ENCODE measurements at regions not wholly inside any gene's neighbourhood (a gene's known extent, or its start where the extent isn't known, plus 50 kb on each side); places are given as distances from the start of the nearest gene placed in this dataset.

GRCh38 chr14:38790916-38791315 is 312.1 kb downstream of the SEC23A start:
- Mint-ChIP-seq H3K9me3 (peaks cover 0 to 5% (median 2%) of the 10 kb centered on the region in 7 donors), H3K4me1 (no peaks in the 10 kb centered on the region), H3K36me3 (no peaks in the 10 kb centered on the region), H3K27me3 (ENCODE audit: low read depth in 3 of 3) (peaks cover 0 to 3% (median 2%) of the 10 kb centered on the region in 3 donors), H3K27ac (no peak overlapping the region), H3K4me3 (no peak overlapping the region)
- H3K79me2 ChIP-seq (ENCODE audit: insufficient read depth, low read length): no peaks in the 10 kb centered on the region
- H3K36me3 ChIP-seq (replicated peaks in 1 of 2; ENCODE audit: control insufficient read depth in 1 of 2, insufficient read depth in 2 of 2, low read length in 2 of 2): no peaks in the 10 kb centered on the region
- no peaks in the 10 kb centered on the region for H3K9me3 ChIP-seq (replicated peaks in 1 of 2; ENCODE audit: control insufficient read depth in 1 of 2, insufficient read depth in 1 of 2, low read length in 2 of 2)
- H3K4me3 ChIP-seq (replicated peaks in 1 of 3; ENCODE audit: low read depth in 2 of 3, low read length in 3 of 3): no peak overlapping the region
- no peak overlapping the region for H3K9ac ChIP-seq (ENCODE audit: insufficient read depth, low read length, poor library complexity, severe bottlenecking)
- no peaks in the 10 kb centered on the region for H3K4me1 ChIP-seq (ENCODE audit: control insufficient read depth in 1 of 2, insufficient read depth in 2 of 2, low read length in 2 of 2)
- H3K27ac ChIP-seq (ENCODE audit: low read depth in 1 of 2, low read length in 2 of 2): no peak overlapping the region
- H4K20me1 ChIP-seq (ENCODE audit: insufficient read depth, low read length): no peaks in the 10 kb centered on the region
- H3K27me3 ChIP-seq (ENCODE audit: control insufficient read depth in 2 of 2, insufficient read depth in 2 of 2, low read length in 2 of 2): no peaks in the 10 kb centered on the region
- intact Hi-C loops (cut with micrococcal nuclease): no loop called here
- no peak overlapping the region for H3K4me2 ChIP-seq (replicated peaks; ENCODE audit: extremely low read depth, low read length, poor library complexity, severe bottlenecking)
- no peak for TF ChIP-seq CTCF (IDR thresholded peaks at IDR 0.05)
- no peak overlapping the region for H2AFZ ChIP-seq (ENCODE audit: insufficient read depth, low read depth, low read length, poor library complexity, severe bottlenecking)
- WGBS (ENCODE audit: insufficient coverage): no CpG with 5 or more reads among the region's 3 CpGs
- DNase-seq: no peak

GRCh38 chr14:38789805-38790204 is 313.2 kb downstream of the SEC23A start:
- Histone ChIP-seq H3K36me3 (replicated peaks in 1 of 2; ENCODE audit: control insufficient read depth in 1 of 2, insufficient read depth in 2 of 2, low read length in 2 of 2) (no peaks in the 10 kb centered on the region), H3K27me3 (ENCODE audit: control insufficient read depth in 2 of 2, insufficient read depth in 2 of 2, low read length in 2 of 2) (no peaks in the 10 kb centered on the region), H3K79me2 (ENCODE audit: insufficient read depth, low read length) (no peaks in the 10 kb centered on the region), H3K9ac (ENCODE audit: insufficient read depth, low read length, poor library complexity, severe bottlenecking) (no peak overlapping the region), H3K4me1 (ENCODE audit: control insufficient read depth in 1 of 2, insufficient read depth in 2 of 2, low read length in 2 of 2) (no peaks in the 10 kb centered on the region), H3K4me2 (replicated peaks; ENCODE audit: extremely low read depth, low read length, poor library complexity, severe bottlenecking) (no peak overlapping the region), H3K4me3 (replicated peaks in 1 of 3; ENCODE audit: low read depth in 2 of 3, low read length in 3 of 3) (no peak overlapping the region), H3K27ac (ENCODE audit: low read depth in 1 of 2, low read length in 2 of 2) (no peak overlapping the region), H2AFZ (ENCODE audit: insufficient read depth, low read depth, low read length, poor library complexity, severe bottlenecking) (no peak overlapping the region), H3K9me3 (replicated peaks in 1 of 2; ENCODE audit: control insufficient read depth in 1 of 2, insufficient read depth in 1 of 2, low read length in 2 of 2) (no peaks in the 10 kb centered on the region), H4K20me1 (ENCODE audit: insufficient read depth, low read length) (no peaks in the 10 kb centered on the region)
- H3K27ac Mint-ChIP-seq: no peak overlapping the region
- no peak for TF ChIP-seq CTCF (IDR thresholded peaks at IDR 0.05)
- WGBS (ENCODE audit: insufficient coverage): 100% methylated on average over 3 of the region's 8 CpGs
- peaks cover 0 to 5% (median 2%) of the 10 kb centered on the region in 7 donors for H3K9me3 Mint-ChIP-seq
- no peak overlapping the region for H3K4me3 Mint-ChIP-seq
- H3K27me3 Mint-ChIP-seq (ENCODE audit: low read depth in 3 of 3): peaks cover 0 to 3% (median 2%) of the 10 kb centered on the region in 3 donors
- no peaks in the 10 kb centered on the region for H3K36me3 Mint-ChIP-seq
- intact Hi-C loops (cut with micrococcal nuclease): no loop called here
- DNase-seq: no peak
- no peaks in the 10 kb centered on the region for H3K4me1 Mint-ChIP-seq
